Activated CD8-positive, alpha-beta memory T cell treated with anti-CD3 and anti-CD28 coated beads for 48 hours (primary cell): ENCODE measurements at regions not wholly inside any gene's neighbourhood (a gene's known extent, or its start where the extent isn't known, plus 50 kb on each side); places are given as distances from the start of the nearest gene placed in this dataset.

Source experiments
- DNase-seq, 3 experiments: peaks; one replicate each; pipeline ENCODE4 v3.0.0-alpha.2; 2020; ENCODE audit warnings: low read depth in 2 of 3, low spot score in 2 of 3

- no peak for DNase-seq
These were observed 81.9 kb upstream of the TMLHE start for GRCh38 chrX:155694649-155695048.

GRCh38 chrX:155682834-155683233, 70.1 kb upstream of the TMLHE start:
- no peak for DNase-seq

- DNase-seq = no peak
These were observed 67.0 kb upstream of the TMLHE start for GRCh38 chrX:155679715-155680114.

- DNase-seq = no peak
These were observed 60.6 kb upstream of the TMLHE start for GRCh38 chrX:155673338-155673737.

GRCh38 chrX:155666741-155667140, 54.0 kb upstream of the TMLHE start:
- no peak for DNase-seq
